ENCODE measurements at regions not wholly inside any gene's neighbourhood (a gene's known extent, or its start where the extent isn't known, plus 50 kb on each side); places are given as distances from the start of the nearest gene placed in this dataset.

DNA sequence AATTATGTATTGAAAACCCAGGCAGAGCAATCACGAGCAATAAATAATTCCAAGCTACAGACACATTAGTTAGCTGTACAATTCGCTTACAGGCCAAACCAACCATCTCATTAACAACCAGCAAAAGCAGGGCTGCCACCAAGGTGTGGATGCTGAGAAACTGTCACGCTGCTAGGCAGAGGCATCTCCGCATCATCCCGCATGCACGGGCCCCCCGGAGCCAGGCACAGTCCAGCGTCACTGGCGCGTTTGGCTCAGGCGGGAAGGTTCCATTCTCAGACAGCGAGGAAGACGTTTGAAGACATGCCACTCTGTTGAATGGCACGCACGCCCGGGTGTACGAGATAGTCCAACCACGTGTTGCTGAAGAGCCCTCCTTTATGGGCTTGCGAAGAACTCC is 184.0 kb downstream of the OLFM1 start:
- DNase-seq (no peak), ATAC-seq (no peak)
- Histone ChIP-seq H3K4me3 (no peak overlapping the region), H3K27me3 (peaks cover 0 to 62% of the 10 kb centered on the region in 2 donors), H3K9me3 (no peaks in the 10 kb centered on the region), H3K4me1 (no peaks in the 10 kb centered on the region), H3K27ac (no peak overlapping the region), H3K36me3 (no peaks in the 10 kb centered on the region)
- TF ChIP-seq, protein P1, sequence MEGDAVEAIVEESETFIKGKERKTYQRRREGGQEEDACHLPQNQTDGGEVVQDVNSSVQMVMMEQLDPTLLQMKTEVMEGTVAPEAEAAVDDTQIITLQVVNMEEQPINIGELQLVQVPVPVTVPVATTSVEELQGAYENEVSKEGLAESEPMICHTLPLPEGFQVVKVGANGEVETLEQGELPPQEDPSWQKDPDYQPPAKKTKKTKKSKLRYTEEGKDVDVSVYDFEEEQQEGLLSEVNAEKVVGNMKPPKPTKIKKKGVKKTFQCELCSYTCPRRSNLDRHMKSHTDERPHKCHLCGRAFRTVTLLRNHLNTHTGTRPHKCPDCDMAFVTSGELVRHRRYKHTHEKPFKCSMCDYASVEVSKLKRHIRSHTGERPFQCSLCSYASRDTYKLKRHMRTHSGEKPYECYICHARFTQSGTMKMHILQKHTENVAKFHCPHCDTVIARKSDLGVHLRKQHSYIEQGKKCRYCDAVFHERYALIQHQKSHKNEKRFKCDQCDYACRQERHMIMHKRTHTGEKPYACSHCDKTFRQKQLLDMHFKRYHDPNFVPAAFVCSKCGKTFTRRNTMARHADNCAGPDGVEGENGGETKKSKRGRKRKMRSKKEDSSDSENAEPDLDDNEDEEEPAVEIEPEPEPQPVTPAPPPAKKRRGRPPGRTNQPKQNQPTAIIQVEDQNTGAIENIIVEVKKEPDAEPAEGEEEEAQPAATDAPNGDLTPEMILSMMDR (IDR thresholded peaks at IDR 0.05), result no peak
- intact Hi-C loops (cut with DNase I), result no loop called here

DNA sequence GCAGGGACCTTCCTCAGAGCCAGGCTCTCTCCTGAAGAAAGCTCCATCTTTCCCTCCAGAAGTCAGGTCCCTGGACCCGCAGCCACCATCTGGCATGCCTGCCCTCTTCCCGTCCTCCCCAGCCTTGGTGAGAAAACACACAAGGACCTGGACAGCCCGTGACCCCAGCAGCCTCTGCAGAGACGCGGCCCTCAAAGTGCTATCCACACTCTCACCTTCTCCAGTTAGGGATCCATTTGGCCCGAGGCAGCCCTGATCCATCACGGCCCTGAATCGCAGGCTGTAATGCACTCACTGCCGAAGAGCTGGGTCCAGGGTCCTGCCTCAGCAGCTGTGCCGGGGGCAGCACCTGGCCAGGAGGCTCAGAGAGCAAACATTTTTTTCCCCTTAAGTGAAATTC is 185.1 kb downstream of the OLFM1 start:
- no peaks in the 10 kb centered on the region for H3K9me3 ChIP-seq
- ATAC-seq (no peak), DNase-seq (peak in 1 of 4 donors; percentile 34)
- no peaks in the 10 kb centered on the region for H3K36me3 ChIP-seq
- no peaks in the 10 kb centered on the region for H3K4me1 ChIP-seq
- TF ChIP-seq, protein P1 (IDR thresholded peaks at IDR 0.05), result no peak
- no peak overlapping the region for H3K27ac ChIP-seq
- peaks cover 0 to 57% of the 10 kb centered on the region in 2 donors for H3K27me3 ChIP-seq
- no peak overlapping the region for H3K4me3 ChIP-seq
- intact Hi-C loops (cut with DNase I), result no loop called here

DNA sequence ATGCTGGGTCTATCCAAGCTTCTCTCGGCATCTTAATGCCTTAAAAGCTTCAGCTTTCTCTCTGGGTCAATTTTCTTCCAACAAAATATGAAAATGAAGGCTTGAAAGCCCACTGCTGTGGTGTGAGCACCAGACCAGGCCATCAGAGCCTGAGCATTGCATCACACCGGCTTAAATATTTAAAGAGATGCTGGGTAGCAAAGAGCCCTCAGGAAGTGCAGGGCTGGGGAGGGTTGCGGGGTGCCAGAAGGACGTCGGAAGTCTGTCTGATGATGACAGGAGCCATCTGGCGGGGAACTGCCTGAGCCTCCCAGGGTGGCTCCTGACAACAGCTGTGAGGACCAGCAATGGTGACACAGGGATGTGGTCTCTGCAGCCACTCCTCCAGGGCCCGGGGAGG is 185.5 kb downstream of the OLFM1 start:
- TF ChIP-seq, protein P1 (IDR thresholded peaks at IDR 0.05), result no peak
- no peak overlapping the region for H3K4me3 ChIP-seq
- H3K27me3 ChIP-seq, result peaks cover 0 to 57% of the 10 kb centered on the region in 2 donors
- H3K4me1 ChIP-seq, result no peaks in the 10 kb centered on the region
- no peak overlapping the region for H3K27ac ChIP-seq
- intact Hi-C loops (cut with DNase I), result no loop called here
- peak in 3 of 4 donors; percentile 26 to 89 (median 79) for DNase-seq
- no peaks in the 10 kb centered on the region for H3K36me3 ChIP-seq
- no peak for ATAC-seq
- H3K9me3 ChIP-seq, result no peaks in the 10 kb centered on the region

DNA sequence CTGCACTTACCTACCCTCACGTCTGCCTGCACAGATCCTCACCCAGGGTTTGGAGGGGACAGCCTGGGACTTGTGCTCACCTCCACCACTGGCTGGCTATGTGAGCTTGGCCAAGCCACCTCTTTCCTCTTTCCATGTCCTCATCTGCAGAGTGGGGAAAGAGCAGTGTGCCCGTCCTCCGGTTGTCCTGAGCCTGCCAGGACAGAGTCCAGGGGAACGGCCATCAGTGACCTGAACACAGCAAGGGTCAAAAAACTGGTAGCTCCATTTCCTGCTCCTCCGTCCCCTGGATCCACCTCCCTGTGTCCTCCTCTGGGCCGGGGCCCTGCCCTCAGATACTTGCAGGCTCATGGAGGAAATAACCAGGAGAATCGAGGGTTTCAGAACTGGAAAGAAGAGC is 187.7 kb downstream of the OLFM1 start:
- intact Hi-C loops (cut with DNase I), result no loop called here
- Histone ChIP-seq H3K4me3 (no peak overlapping the region), H3K36me3 (no peaks in the 10 kb centered on the region), H3K9me3 (no peaks in the 10 kb centered on the region), H3K27ac (no peak overlapping the region), H3K4me1 (no peaks in the 10 kb centered on the region), H3K27me3 (peaks cover 0 to 53% of the 10 kb centered on the region in 2 donors)
- ATAC-seq (no peak), DNase-seq (no peak)
- TF ChIP-seq, protein P1 (IDR thresholded peaks at IDR 0.05), result no peak

DNA sequence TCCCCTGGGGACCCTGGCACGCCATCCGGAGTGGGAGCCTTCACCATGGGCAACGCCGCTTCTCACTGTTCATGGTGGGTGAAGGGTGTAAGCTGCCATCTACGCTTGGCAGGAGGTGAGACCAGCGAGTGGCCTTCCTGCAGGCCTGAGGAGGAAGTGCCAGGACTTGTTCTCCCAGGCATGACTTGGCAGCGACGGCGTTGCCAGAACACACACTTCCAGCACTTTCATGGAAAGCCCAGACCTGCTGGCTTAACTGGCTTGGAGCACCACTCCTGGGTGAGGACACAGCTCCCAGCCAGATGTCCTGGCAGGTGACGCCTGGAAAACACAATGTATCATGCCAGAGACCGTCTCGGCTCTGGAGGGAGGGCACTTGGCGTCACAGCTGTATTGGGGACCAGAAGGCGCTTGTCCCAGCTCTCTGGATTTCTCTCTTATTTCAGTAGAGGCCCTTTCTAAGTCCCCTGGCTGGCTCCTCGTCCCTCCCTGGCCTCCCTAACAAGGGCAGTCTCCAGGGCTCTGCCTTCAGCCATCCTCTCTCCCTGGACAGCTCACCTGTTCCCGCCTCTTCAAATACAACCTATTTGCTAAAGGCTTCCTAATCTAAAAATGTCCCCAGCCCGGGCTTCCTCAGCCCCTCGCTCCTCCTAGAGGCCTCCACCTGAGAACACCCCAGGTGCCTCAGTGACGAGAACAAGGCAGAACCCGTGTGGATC is 188.3 kb downstream of the OLFM1 start:
- Histone ChIP-seq H3K9me3 (no peaks in the 10 kb centered on the region), H3K36me3 (no peaks in the 10 kb centered on the region), H3K27ac (no peak overlapping the region), H3K4me1 (no peaks in the 10 kb centered on the region), H3K4me3 (no peak overlapping the region), H3K27me3 (peaks cover 0 to 53% of the 10 kb centered on the region in 2 donors)
- peak; percentile 86 for ATAC-seq
- intact Hi-C loops (cut with DNase I), result no loop called here
- TF ChIP-seq, protein P1 (IDR thresholded peaks at IDR 0.05), result no peak
- peak in 2 of 4 donors; percentile 51 to 80 for DNase-seq
